Activated CD4-positive, CD25-positive, alpha-beta regulatory T cell treated with anti-CD3 and anti-CD28 coated beads, Interleukin-2, amount 50 U/mL, for 16 hours (primary cell): ENCODE measurements at regions not wholly inside any gene's neighbourhood (a gene's known extent, or its start where the extent isn't known, plus 50 kb on each side); places are given as distances from the start of the nearest gene placed in this dataset.
"Not testable (repeated sequence)": the region's sequence is repeated elsewhere in the genome, so short reads cannot be mapped to it uniquely, and the experiment has no call there.

Experiments used
- DNase-seq: peaks from one replicate; pipeline ENCODE4 v3.0.0-alpha.2; 2020; ENCODE audit warnings: low read depth, low spot score

DNA sequence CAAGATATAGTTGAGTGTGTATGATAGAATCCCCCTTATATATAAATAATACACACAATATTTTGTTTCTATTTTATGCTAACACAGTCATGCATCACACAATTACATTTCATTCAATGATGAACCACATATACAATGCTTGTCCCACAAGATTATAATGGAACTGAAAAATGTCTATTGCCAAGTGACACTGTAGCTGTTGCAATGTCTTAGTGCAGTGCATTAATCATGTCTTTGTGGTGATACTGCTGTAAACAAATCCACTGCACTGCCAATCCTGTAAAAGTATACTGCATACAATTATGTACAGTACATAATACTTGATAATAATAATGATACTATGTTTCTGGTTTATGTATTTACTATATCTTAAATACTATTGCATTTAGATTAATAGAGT, 512.1 kb upstream of the CNTN3 start:
- no peak for DNase-seq

- DNase-seq: no peak
Observed at GRCh38 chr3:75129101-75129500, 514.6 kb upstream of the CNTN3 start.

- no peak for DNase-seq
Observed at GRCh38 chr3:75136100-75136897, 521.8 kb upstream of the CNTN3 start.

- DNase-seq: no peak
Observed at GRCh38 chr3:75138345-75138744, 523.9 kb upstream of the CNTN3 start.

DNA sequence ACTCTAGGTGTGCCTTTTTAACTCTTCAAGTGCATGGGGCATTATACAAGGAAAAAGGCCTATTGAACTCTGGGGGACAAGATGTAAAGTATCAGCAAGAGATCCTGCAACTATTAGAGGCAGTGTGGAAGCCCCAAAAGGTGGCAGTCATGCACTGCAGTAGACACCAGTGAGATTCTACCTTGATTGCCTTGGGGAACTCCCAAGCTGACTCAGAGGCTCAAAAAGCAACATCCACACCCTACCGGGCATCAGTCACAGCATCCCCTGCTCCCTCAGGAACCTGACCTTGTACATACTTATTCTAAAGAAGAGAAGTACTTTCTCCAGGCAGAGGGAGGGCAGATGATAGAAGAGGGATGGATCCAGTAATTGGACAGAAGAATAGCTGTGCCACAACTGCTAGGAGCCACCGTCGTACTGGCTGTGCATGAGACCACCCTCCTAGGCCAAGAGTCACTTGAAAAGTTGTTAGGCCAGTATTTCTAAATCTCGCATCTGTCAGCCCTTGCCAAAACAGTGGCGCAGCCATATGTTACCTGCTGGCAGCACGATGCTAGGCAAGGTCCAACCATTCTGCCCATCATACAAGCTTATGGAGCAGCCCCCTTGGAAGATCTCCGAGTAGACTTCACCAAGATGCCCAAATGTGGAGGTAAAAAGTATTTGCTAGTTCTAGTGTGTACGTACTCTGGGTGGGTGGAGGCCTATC, 523.1 kb upstream of the FRG2C start:
- DNase-seq: no peak

GRCh38 chr3:75144406-75144805, 519.7 kb upstream of the FRG2C start:
- DNase-seq: no peak

DNA sequence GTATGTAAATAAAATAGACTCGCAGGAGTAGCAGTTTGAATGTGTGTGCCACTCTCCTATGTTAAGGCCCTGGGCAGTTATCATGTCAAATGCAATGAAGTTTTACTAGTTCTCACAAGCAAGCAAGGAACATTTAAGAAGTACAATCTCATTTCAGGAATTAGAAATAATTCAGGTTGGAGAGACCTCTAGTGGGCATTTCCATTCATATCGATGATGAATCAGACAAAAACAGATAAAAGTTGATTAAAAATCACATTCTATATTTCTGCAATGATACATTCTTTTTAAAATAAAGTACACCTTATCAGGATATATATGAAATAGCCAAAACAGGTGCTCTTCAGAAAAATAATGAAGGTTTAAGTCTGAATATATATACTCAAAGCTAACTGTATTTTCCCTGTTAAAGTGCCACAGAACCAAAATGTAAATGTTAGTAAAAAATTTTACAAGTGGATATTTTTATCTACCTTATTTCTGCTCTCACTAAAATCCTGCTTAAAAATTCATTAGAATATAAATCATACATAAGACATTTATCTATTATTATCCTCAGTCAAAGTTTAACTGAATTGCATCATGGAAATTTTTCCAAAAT, 492.4 kb upstream of the FRG2C start:
- no peak for DNase-seq

GRCh38 chr3:75176937-75177336, 487.2 kb upstream of the FRG2C start:
- DNase-seq: no peak

- no peak for DNase-seq
Observed at GRCh38 chr3:75180235-75180944, 483.7 kb upstream of the FRG2C start.

- no peak for DNase-seq
Observed at GRCh38 chr3:75180945-75181298, 483.2 kb upstream of the FRG2C start.

DNA sequence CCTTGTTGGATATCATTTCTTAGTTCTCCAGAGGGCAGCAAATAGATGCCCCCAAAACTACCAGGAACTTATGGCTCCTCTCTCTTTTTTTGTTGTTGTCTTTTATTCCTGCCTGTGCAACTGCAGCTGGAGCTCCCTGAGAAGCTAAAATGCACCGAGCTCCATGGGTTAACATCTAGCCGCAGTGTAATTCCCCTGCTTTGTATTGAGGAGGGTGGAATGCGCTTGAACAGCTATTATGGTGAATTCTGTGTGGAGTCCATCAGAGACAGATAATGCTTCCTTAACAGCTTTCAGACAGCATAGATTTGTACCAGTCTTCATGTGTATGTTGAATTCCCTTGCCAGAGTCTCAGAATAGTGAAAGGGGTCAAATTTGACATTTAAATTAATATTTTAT, 475.2 kb upstream of the FRG2C start:
- no peak for DNase-seq

DNA sequence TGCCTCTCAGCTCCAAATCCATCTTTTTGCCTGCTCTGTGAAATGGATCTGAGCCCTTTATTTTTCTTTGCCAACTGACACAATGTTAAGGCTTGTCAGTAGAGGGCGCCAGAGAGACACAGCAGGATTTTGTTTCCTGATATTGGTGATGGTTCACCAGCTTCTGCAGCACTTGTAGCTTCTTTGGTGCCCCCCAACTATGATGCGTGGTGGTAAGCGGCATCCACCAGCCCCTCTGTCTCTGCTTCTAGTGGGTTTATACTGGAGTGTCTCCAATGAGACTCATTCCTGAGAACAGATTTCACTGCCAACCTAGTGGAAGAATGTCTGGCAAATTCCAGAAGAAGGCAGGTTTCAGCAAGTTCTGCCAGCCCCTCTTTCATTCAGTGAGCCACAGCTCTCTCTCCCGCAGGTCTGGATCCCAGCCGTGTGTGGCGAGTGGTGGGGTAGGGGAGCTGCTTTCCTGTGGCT, 471.9 kb upstream of the FRG2C start:
- peak; percentile 5 for DNase-seq

DNA sequence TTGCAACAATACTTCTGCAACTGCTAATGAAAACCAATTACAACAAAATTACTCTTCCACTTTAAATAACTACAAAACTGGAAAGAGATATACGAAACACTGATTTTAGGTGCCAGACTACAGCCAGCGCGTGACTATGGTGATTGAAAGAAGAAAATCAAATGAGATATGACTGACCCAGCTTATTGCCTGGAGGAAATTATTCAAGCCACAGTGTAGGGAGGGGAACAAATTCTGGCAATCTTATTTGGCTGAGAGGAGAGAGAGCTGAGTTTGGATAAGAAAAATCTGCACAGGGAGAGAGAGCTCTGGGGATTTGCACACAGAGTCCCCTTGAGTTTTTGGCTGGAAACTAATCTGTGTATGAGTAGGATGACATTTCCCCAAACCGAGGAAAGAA, 470.3 kb upstream of the FRG2C start:
- DNase-seq: no peak

DNA sequence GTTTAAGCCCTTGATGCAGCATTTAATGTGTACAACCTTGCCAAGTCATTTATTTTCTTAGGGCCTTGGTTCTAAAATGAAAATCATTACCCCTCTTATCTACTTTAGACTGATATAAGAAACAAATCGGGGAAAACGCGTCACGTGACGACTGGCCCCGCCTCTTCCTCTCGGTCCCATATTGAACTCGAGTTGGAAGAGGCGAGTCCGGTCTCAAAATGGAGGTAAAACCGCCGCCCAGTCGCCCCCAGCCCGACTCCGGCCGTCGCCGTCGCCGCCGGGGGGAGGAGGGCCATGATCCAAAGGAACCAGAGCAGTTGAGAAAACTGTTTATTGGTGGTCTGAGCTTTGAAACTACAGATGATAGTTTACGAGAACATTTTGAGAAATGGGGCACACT, 449.8 kb upstream of the FRG2C start:
- not testable (repeated sequence) for DNase-seq

- no peak for DNase-seq
Observed at GRCh38 chr3:75218577-75218976, 445.6 kb upstream of the FRG2C start.

GRCh38 chr3:75220932-75221331, 443.2 kb upstream of the FRG2C start:
- no peak for DNase-seq

DNA sequence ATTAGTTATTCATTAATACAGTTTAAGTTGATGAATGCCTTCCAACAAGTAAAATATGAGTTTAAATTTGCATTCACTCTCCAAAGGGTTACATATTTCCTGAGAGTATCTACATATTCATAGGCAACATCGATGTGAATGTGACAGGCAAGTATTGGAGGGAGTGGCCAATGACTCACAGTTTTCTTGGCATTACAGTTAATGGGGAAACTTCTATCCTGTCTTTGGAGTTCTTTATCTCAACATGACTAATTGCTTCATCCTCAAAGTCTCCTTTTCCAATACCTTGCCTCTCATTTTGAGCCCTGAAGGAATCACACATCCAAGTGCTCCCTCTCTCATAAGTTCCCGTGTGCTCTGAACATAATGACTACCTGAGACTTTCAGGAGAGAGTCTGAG, 439.7 kb upstream of the FRG2C start:
- no peak for DNase-seq

DNA sequence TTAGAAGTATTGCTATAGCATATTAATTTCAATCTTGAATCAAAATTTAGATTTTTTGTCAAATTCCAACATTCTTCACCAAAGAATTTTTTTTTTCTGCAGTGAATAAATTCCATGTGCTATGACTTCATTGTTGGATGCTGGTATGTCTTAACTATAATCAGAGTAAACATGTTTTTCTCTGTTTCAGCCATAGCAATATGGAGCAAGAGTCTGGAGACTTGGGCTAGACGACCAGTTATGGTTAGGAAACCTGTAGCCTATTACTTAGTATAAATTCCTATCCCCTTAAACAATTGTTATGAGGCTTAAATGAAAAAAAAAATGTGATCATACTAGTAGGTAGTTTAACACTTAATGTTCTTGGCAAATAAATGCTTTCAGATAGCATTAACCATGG, 431.9 kb upstream of the FRG2C start:
- DNase-seq: no peak

DNA sequence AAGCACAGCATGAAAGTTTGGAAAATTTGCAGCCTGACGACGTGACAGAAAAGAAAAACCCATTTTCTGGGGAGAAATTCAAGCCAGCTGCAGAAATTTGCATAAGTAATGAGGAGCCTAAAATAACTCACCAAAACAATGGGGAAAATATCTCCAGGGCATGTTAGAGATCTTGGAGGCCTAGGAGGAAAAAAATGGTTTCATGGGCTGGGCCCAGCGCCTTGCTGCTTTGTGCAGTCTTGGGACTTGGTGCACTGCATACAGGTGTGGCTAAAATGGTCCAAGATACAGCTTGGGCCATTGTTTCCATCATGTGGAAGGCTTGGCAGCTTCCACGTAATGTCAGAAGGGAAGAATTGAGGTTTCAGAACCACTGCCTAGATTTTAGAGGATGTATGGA, 428.5 kb upstream of the FRG2C start:
- DNase-seq: no peak

- DNase-seq: no peak
Observed at GRCh38 chr3:75237053-75237452, 427.1 kb upstream of the FRG2C start.

- no peak for DNase-seq
Observed at GRCh38 chr3:75237477-75237876, 426.7 kb upstream of the FRG2C start.
